GM19397 (cell line): ENCODE measurements at regions not wholly inside any gene's neighbourhood (a gene's known extent, or its start where the extent isn't known, plus 50 kb on each side); places are given as distances from the start of the nearest gene placed in this dataset.

ENCODE experiments used
- ATAC-seq: cut with Tn5 transposase; IDR thresholded peaks from one replicate; pipeline ENCODE4 v1.9.1; 2021; ENCODE audit warnings: mild to moderate bottlenecking, moderate library complexity; ENCODE audit not compliant: unreplicated experiment

GRCh38 chr16:51359141-51359955 lies 208.3 kb upstream of the SALL1 start:
- ATAC-seq = no peak

GRCh38 chr16:51357839-51358238 lies 206.8 kb upstream of the SALL1 start:
- ATAC-seq = no peak

GRCh38 chr16:51355875-51356274 lies 204.8 kb upstream of the SALL1 start:
- ATAC-seq = no peak

GRCh38 chr16:51355195-51355594 lies 204.1 kb upstream of the SALL1 start:
- ATAC-seq = no peak

- ATAC-seq = no peak
Measured at GRCh38 chr16:51353055-51353454, 202.0 kb upstream of the SALL1 start.

- ATAC-seq = no peak
Measured at GRCh38 chr16:51349626-51350025, 198.6 kb upstream of the SALL1 start.

GRCh38 chr16:51343411-51343810 lies 192.3 kb upstream of the SALL1 start:
- ATAC-seq = no peak

- no peak for ATAC-seq
Measured at GRCh38 chr16:51341204-51341603, 190.1 kb upstream of the SALL1 start.

GRCh38 chr16:51337662-51338061 lies 186.6 kb upstream of the SALL1 start:
- no peak for ATAC-seq

- no peak for ATAC-seq
Measured at GRCh38 chr16:51328733-51329132, 177.7 kb upstream of the SALL1 start.

GRCh38 chr16:51327001-51327400 lies 175.9 kb upstream of the SALL1 start:
- ATAC-seq = no peak

GRCh38 chr16:51326131-51326856 lies 175.2 kb upstream of the SALL1 start:
- no peak for ATAC-seq

GRCh38 chr16:51321251-51321650 lies 170.2 kb upstream of the SALL1 start:
- no peak for ATAC-seq

- ATAC-seq = no peak
Measured at GRCh38 chr16:51317575-51317974, 166.5 kb upstream of the SALL1 start.

- no peak for ATAC-seq
Measured at GRCh38 chr16:51313198-51313597, 162.1 kb upstream of the SALL1 start.

- no peak for ATAC-seq
Measured at GRCh38 chr16:51312363-51313150, 161.5 kb upstream of the SALL1 start.

GRCh38 chr16:51310159-51310558 lies 159.1 kb upstream of the SALL1 start:
- no peak for ATAC-seq

GRCh38 chr16:51306886-51307595 lies 156.0 kb upstream of the SALL1 start:
- ATAC-seq = no peak

GRCh38 chr16:51306116-51306515 lies 155.0 kb upstream of the SALL1 start:
- no peak for ATAC-seq

- ATAC-seq = no peak
Measured at GRCh38 chr16:51305337-51305736, 154.3 kb upstream of the SALL1 start.

GRCh38 chr16:51302042-51302441 lies 151.0 kb upstream of the SALL1 start:
- no peak for ATAC-seq
